Activated naive CD4-positive, alpha-beta T cell treated with anti-CD3 and anti-CD28 coated beads, Interleukin-2, amount 50 U/mL, for 72 hours (primary cell): ENCODE measurements at regions not wholly inside any gene's neighbourhood (a gene's known extent, or its start where the extent isn't known, plus 50 kb on each side); places are given as distances from the start of the nearest gene placed in this dataset.
"Not testable (repeated sequence)": the region's sequence is repeated elsewhere in the genome, so short reads cannot be mapped to it uniquely, and the experiment has no call there.

ENCODE experiments used
- ATAC-seq, 2 donors: fragments of 150-1000 bp; cut with Tn5 transposase; 2 replicates each; pipeline ENCODE4 v1.10.0; 2021; ENCODE audit warnings: mild to moderate bottlenecking in 2 of 2, moderate library complexity in 2 of 2
- DNase-seq, 2 donors: peaks; one replicate each; pipeline ENCODE4 v3.0.0; 2021 to 2022; ENCODE audit warnings: low spot score in 2 of 2
- H3K27ac Mint-ChIP-seq, 2 donors: one replicate each; pipeline ENCODE4 v1.8.0; 2022; ENCODE audit warnings: mild to moderate bottlenecking in 2 of 2, mixed read lengths in 2 of 2
- H3K36me3 Mint-ChIP-seq, 2 donors: one replicate each; pipeline ENCODE4 v1.8.0; 2022; ENCODE audit warnings: mixed read lengths in 2 of 2
- H3K9me3 Mint-ChIP-seq, 2 donors: one replicate each; pipeline ENCODE4 v1.8.0; 2022; ENCODE audit warnings: mixed read lengths in 2 of 2

GRCh38 chr1:189970331-189971230, 507.1 kb downstream of the BRINP3 start:
- ATAC-seq: no peak
- Mint-ChIP-seq H3K9me3 (peaks cover 11 to 15% of the 10 kb centered on the region in 2 donors), H3K27ac (no peak overlapping the region), H3K36me3 (no peaks in the 10 kb centered on the region)
- DNase-seq: no peak

- ATAC-seq: no peak
- no peak for DNase-seq
- Mint-ChIP-seq H3K36me3 (no peaks in the 10 kb centered on the region), H3K9me3 (peaks cover 13 to 16% of the 10 kb centered on the region in 2 donors), H3K27ac (no peak overlapping the region)
These were observed 506.0 kb downstream of the BRINP3 start for GRCh38 chr1:189971656-189972055.

- no peak for DNase-seq
- H3K36me3 Mint-ChIP-seq: no peaks in the 10 kb centered on the region
- H3K27ac Mint-ChIP-seq: no peak overlapping the region
- H3K9me3 Mint-ChIP-seq: peaks cover 27 to 36% of the 10 kb centered on the region in 2 donors
- ATAC-seq: no peak
These were observed 500.5 kb downstream of the BRINP3 start for GRCh38 chr1:189977184-189977583.

- Mint-ChIP-seq H3K9me3 (peaks cover 21 to 40% of the 10 kb centered on the region in 2 donors), H3K27ac (no peak overlapping the region), H3K36me3 (peaks cover 0 to 5% of the 10 kb centered on the region in 2 donors)
- no peak for DNase-seq
- no peak for ATAC-seq
These were observed 494.3 kb downstream of the BRINP3 start for GRCh38 chr1:189983166-189983890.

- no peak overlapping the region for H3K27ac Mint-ChIP-seq
- ATAC-seq (no peak), DNase-seq (no peak)
- H3K36me3 Mint-ChIP-seq: peaks cover 0 to 11% of the 10 kb centered on the region in 2 donors
- H3K9me3 Mint-ChIP-seq: peaks cover 20 to 25% of the 10 kb centered on the region in 2 donors
These were observed 491.1 kb downstream of the BRINP3 start for GRCh38 chr1:189986516-189986915.

- H3K9me3 Mint-ChIP-seq: peaks cover 28 to 33% of the 10 kb centered on the region in 2 donors
- H3K27ac Mint-ChIP-seq: no peak overlapping the region
- no peak for DNase-seq
- peaks cover 0 to 15% of the 10 kb centered on the region in 2 donors for H3K36me3 Mint-ChIP-seq
- ATAC-seq: no peak
These were observed 490.2 kb downstream of the BRINP3 start for GRCh38 chr1:189987509-189987908.

- ATAC-seq: no peak
- Mint-ChIP-seq H3K9me3 (peaks cover 35 to 37% of the 10 kb centered on the region in 2 donors), H3K27ac (no peak overlapping the region), H3K36me3 (peaks cover 0 to 17% of the 10 kb centered on the region in 2 donors)
- no peak for DNase-seq
These were observed 484.8 kb downstream of the BRINP3 start for GRCh38 chr1:189992856-189993255.

GRCh38 chr1:190000365-190000872, 477.2 kb downstream of the BRINP3 start:
- H3K9me3 Mint-ChIP-seq: peaks cover 7 to 10% of the 10 kb centered on the region in 2 donors
- no peaks in the 10 kb centered on the region for H3K36me3 Mint-ChIP-seq
- H3K27ac Mint-ChIP-seq: no peak overlapping the region
- no peak for ATAC-seq
- no peak for DNase-seq

- ATAC-seq (no peak), DNase-seq (no peak)
- H3K9me3 Mint-ChIP-seq: peaks cover 10 to 12% of the 10 kb centered on the region in 2 donors
- no peaks in the 10 kb centered on the region for H3K36me3 Mint-ChIP-seq
- no peak overlapping the region for H3K27ac Mint-ChIP-seq
These were observed 476.5 kb downstream of the BRINP3 start for GRCh38 chr1:190001187-190001586.

GRCh38 chr1:190003376-190003775, 474.3 kb downstream of the BRINP3 start:
- no peak overlapping the region for H3K27ac Mint-ChIP-seq
- H3K36me3 Mint-ChIP-seq: no peaks in the 10 kb centered on the region
- DNase-seq (no peak), ATAC-seq (no peak)
- H3K9me3 Mint-ChIP-seq: peaks cover 12 to 15% of the 10 kb centered on the region in 2 donors

- no peak for DNase-seq
- Mint-ChIP-seq H3K36me3 (peaks cover 0 to 5% of the 10 kb centered on the region in 2 donors), H3K9me3 (peaks cover 18 to 26% of the 10 kb centered on the region in 2 donors), H3K27ac (no peak overlapping the region)
- no peak for ATAC-seq
These were observed 466.1 kb downstream of the BRINP3 start for GRCh38 chr1:190011585-190011984.

GRCh38 chr1:190019151-190019550, 458.5 kb downstream of the BRINP3 start:
- not testable (repeated sequence) for H3K27ac Mint-ChIP-seq, DNase-seq, ATAC-seq, H3K36me3 Mint-ChIP-seq
- peaks cover 17 to 19% of the 10 kb centered on the region in 2 donors for H3K9me3 Mint-ChIP-seq

- ATAC-seq: no peak
- H3K36me3 Mint-ChIP-seq: no peaks in the 10 kb centered on the region
- no peak overlapping the region for H3K27ac Mint-ChIP-seq
- H3K9me3 Mint-ChIP-seq: peaks cover 17 to 19% of the 10 kb centered on the region in 2 donors
- no peak for DNase-seq
These were observed 457.9 kb downstream of the BRINP3 start for GRCh38 chr1:190019717-190020116.

GRCh38 chr1:190022709-190023108, 455.0 kb downstream of the BRINP3 start:
- ATAC-seq (peak in 1 of 2 donors; percentile 50), DNase-seq (no peak)
- Mint-ChIP-seq H3K27ac (no peak overlapping the region), H3K9me3 (peaks cover 17 to 19% of the 10 kb centered on the region in 2 donors), H3K36me3 (no peaks in the 10 kb centered on the region)

GRCh38 chr1:190029441-190029840, 448.2 kb downstream of the BRINP3 start:
- DNase-seq (no peak), ATAC-seq (no peak)
- peaks cover 0 to 4% of the 10 kb centered on the region in 2 donors for H3K36me3 Mint-ChIP-seq
- H3K9me3 Mint-ChIP-seq: peaks cover 0 to 8% of the 10 kb centered on the region in 2 donors
- H3K27ac Mint-ChIP-seq: no peak overlapping the region

GRCh38 chr1:190043655-190044054, 434.0 kb downstream of the BRINP3 start:
- H3K36me3 Mint-ChIP-seq: no peaks in the 10 kb centered on the region
- DNase-seq (no peak), ATAC-seq (no peak)
- H3K9me3 Mint-ChIP-seq: peaks cover 19 to 20% of the 10 kb centered on the region in 2 donors
- H3K27ac Mint-ChIP-seq: no peak overlapping the region

GRCh38 chr1:190046231-190046630, 431.4 kb downstream of the BRINP3 start:
- DNase-seq (no peak), ATAC-seq (no peak)
- peaks cover 9 to 12% of the 10 kb centered on the region in 2 donors for H3K9me3 Mint-ChIP-seq
- H3K27ac Mint-ChIP-seq: no peak overlapping the region
- H3K36me3 Mint-ChIP-seq: no peaks in the 10 kb centered on the region
